Stomach (tissue), 4 donors: ENCODE measurements at regions not wholly inside any gene's neighbourhood (a gene's known extent, or its start where the extent isn't known, plus 50 kb on each side); places are given as distances from the start of the nearest gene placed in this dataset.

ENCODE experiments used
- CTCF ChIP-seq, 7 experiments: fragments of 450-650 bp in 4 of 7; fragments of 200-600 bp in 3 of 7; sonication (generic) in 3 of 7; IDR thresholded peaks; one replicate each; pipeline ENCODE4 v1.5.1; 2016 to 2019; ENCODE audit warnings: antibody characterized with exemption in 7 of 7, control low read depth in 2 of 7, mild to moderate bottlenecking in 1 of 7
- EP300 ChIP-seq: sonication (generic); formaldehyde crosslinking; IDR thresholded peaks from one replicate; pipeline ENCODE4 v1.6.1; 2017; ENCODE audit warnings: antibody characterized with exemption
- POLR2A ChIP-seq, 4 donors: fragments of 450-650 bp; IDR thresholded peaks; one replicate each; pipeline ENCODE4 v1.6.1; 2016; ENCODE audit warnings: antibody characterized with exemption in 4 of 4, control low read depth in 2 of 4, mild to moderate bottlenecking in 1 of 4, moderate library complexity in 1 of 4
- POLR2AphosphoS5 ChIP-seq, 3 donors: sonication (generic); formaldehyde crosslinking; IDR thresholded peaks; one replicate each; pipeline ENCODE4 v1.6.1; 2016; ENCODE audit warnings: antibody characterized with exemption in 3 of 3

- TF ChIP-seq CTCF (IDR thresholded peaks at IDR 0.05) (no peak), POLR2AphosphoS5 (IDR thresholded peaks at IDR 0.05) (peak in 1 of 3 donors; percentile 56), POLR2A (IDR thresholded peaks at IDR 0.05) (no peak), EP300 (no peak)
Measured at GRCh38 chr1:216902669-216903381, 179.6 kb upstream of the ESRRG start.
